Smooth muscle cell (in vitro differentiated cells): ENCODE measurements at regions not wholly inside any gene's neighbourhood (a gene's known extent, or its start where the extent isn't known, plus 50 kb on each side); places are given as distances from the start of the nearest gene placed in this dataset.

Experiments
- DNase-seq: peaks from one replicate; lab custom pipeline; 2025; ENCODE audit not compliant: unreplicated experiment; lab: John Stamatoyannopoulos, UW
- H2AFZ ChIP-seq: fragments of 200-600 bp; sonication (generic); 2 replicates; pipeline ENCODE4 v1.6.0; 2016; ENCODE audit warnings: antibody characterized with exemption, low read depth, mild to moderate bottlenecking
- H3F3A ChIP-seq: fragments of 200-600 bp; sonication (generic); 2 replicates; pipeline ENCODE4 v1.6.0; 2017; ENCODE audit warnings: antibody characterized with exemption, low read depth
- H3K27ac ChIP-seq: fragments of 200-600 bp; sonication (generic); 2 replicates; pipeline ENCODE4 v1.5.1; 2016; ENCODE audit warnings: low read depth, mild to moderate bottlenecking
- H3K27me3 ChIP-seq: fragments of 200-600 bp; sonication (generic); 2 replicates; pipeline ENCODE4 v1.6.1; 2016; ENCODE audit warnings: low read depth, mild to moderate bottlenecking
- H3K36me3 ChIP-seq: fragments of 200-600 bp; sonication (generic); 2 replicates; pipeline ENCODE4 v1.5.1; 2016; ENCODE audit warnings: low read depth
- H3K4me1 ChIP-seq: fragments of 200-600 bp; sonication (generic); 2 replicates; pipeline ENCODE4 v1.5.1; 2016; ENCODE audit warnings: low read depth
- H3K4me2 ChIP-seq: fragments of 200-600 bp; sonication (generic); 2 replicates; pipeline ENCODE4 v1.6.0; 2016; ENCODE audit warnings: mild to moderate bottlenecking
- H3K4me3 ChIP-seq: fragments of 200-600 bp; sonication (generic); 2 replicates; pipeline ENCODE4 v1.5.1; 2016; ENCODE audit warnings: mild to moderate bottlenecking
- H3K79me2 ChIP-seq: fragments of 200-600 bp; sonication (generic); 2 replicates; pipeline ENCODE4 v1.6.0; 2016; ENCODE audit warnings: low read depth, mild to moderate bottlenecking
- H3K9ac ChIP-seq: fragments of 200-600 bp; sonication (generic); 2 replicates; pipeline ENCODE4 v1.6.0; 2016; ENCODE audit warnings: low read depth
- H3K9me3 ChIP-seq: fragments of 200-600 bp; sonication (generic); replicated peaks from 2 replicates; pipeline ENCODE4 v1.5.1; 2016; ENCODE audit warnings: low read depth
- H4K20me1 ChIP-seq: fragments of 200-600 bp; sonication (generic); 2 replicates; pipeline ENCODE4 v1.6.0; 2016; ENCODE audit warnings: low read depth
- WGBS: methylation state at CpG from one replicate; pipeline ENCODE4 v1.1.7; 2016; ENCODE audit warnings: low lambda C conversion rate; 5-methylcytosine and 5-hydroxymethylcytosine counted together
- TF ChIP-seq, protein P1 (sequence below): fragments of 200-600 bp; sonication (generic); IDR thresholded peaks from 2 replicates; pipeline ENCODE4 v1.5.1; 2017; ENCODE audit warnings: borderline replicate concordance, mild to moderate bottlenecking, antibody characterized with exemption; ENCODE audit not compliant: insufficient read depth, poor library complexity, severe bottlenecking

DNA sequence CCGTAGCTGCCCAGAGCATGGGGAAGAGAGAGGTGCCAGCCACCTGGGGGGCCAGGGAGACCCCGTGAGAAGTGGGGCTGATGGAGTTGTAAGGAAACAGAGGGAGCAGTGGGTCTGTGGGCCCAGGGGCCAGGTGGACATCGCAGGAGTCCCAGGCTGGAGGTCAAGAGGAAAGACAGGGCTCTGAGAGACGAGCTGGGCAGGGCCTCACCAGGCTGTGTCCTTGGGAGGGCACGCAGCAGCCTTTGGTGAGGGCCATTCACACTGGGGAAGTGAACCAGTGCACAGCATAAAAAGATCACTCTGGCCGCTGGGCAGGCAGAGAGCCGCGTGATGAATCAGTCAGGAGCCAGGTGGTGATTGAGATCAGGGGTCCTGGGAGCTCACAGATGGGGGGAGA, 73.9 kb upstream of the FOXQ1 start:
- no peak for DNase-seq
- H3K4me2 ChIP-seq, result no peak overlapping the region
- H3K4me1 ChIP-seq, result no peaks in the 10 kb centered on the region
- TF ChIP-seq, protein P1, sequence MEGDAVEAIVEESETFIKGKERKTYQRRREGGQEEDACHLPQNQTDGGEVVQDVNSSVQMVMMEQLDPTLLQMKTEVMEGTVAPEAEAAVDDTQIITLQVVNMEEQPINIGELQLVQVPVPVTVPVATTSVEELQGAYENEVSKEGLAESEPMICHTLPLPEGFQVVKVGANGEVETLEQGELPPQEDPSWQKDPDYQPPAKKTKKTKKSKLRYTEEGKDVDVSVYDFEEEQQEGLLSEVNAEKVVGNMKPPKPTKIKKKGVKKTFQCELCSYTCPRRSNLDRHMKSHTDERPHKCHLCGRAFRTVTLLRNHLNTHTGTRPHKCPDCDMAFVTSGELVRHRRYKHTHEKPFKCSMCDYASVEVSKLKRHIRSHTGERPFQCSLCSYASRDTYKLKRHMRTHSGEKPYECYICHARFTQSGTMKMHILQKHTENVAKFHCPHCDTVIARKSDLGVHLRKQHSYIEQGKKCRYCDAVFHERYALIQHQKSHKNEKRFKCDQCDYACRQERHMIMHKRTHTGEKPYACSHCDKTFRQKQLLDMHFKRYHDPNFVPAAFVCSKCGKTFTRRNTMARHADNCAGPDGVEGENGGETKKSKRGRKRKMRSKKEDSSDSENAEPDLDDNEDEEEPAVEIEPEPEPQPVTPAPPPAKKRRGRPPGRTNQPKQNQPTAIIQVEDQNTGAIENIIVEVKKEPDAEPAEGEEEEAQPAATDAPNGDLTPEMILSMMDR, result no peak
- H3K79me2 ChIP-seq, result no peaks in the 10 kb centered on the region
- no peaks in the 10 kb centered on the region for H4K20me1 ChIP-seq
- H3K36me3 ChIP-seq, result no peaks in the 10 kb centered on the region
- no peak overlapping the region for H3K27ac ChIP-seq
- no peak overlapping the region for H3K4me3 ChIP-seq
- WGBS, result 95% methylated on average over 8 of the region's 8 CpGs
- H3F3A ChIP-seq, result no peaks in the 10 kb centered on the region
- H3K27me3 ChIP-seq, result no peaks in the 10 kb centered on the region
- H2AFZ ChIP-seq, result no peak overlapping the region
- no peak overlapping the region for H3K9ac ChIP-seq
- no peaks in the 10 kb centered on the region for H3K9me3 ChIP-seq

DNA sequence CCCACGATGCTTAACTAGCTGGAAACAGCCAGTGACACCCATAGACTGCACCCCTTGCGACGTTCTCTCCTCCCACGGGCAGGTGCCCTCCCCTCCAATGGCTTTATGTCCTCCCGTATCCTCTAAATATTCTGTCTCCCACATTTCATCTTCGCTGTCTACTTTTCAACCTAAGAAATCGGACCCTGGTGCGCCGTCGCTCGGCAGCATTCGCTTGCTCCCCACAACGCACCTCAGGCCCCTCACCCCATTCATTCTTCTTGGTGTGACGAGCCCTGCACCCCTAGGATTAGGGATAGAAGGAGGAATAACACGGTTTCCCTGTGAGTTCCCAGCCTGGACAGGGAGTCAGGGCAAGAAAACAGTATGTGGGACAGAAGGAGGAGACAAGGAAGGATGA, 74.3 kb upstream of the FOXQ1 start:
- Histone ChIP-seq H3K27ac (no peak overlapping the region), H3K27me3 (no peaks in the 10 kb centered on the region), H2AFZ (no peak overlapping the region), H3K4me2 (no peak overlapping the region), H3K36me3 (no peaks in the 10 kb centered on the region), H3K9me3 (no peaks in the 10 kb centered on the region), H3K4me3 (no peak overlapping the region), H4K20me1 (no peaks in the 10 kb centered on the region), H3K9ac (no peak overlapping the region), H3K4me1 (no peaks in the 10 kb centered on the region), H3F3A (no peaks in the 10 kb centered on the region), H3K79me2 (no peaks in the 10 kb centered on the region)
- 96% methylated on average over 15 of the region's 15 CpGs for WGBS
- TF ChIP-seq, protein P1, result no peak
- DNase-seq, result no peak

DNA sequence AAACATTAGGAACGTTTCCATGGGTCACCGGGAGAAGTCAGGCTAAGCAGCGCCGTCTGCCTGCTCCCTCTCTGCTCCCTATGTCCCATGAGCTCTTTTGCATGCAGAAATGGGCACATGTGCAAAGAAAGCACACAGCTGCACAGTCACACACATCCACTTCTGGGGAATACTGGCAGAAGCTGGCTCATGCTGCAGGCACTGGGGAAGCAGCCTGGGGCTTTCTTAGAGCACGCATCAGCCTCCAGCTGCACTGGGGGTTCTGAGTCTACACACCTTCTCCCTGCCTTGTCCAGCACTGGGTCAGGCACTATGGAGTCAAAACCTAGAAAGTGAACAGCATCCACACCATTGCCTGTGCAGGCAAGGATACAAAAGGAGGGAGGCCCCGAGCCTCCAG, 76.1 kb upstream of the FOXQ1 start:
- WGBS, result 90% methylated on average over 6 of the region's 6 CpGs
- H3K4me1 ChIP-seq, result no peaks in the 10 kb centered on the region

DNA sequence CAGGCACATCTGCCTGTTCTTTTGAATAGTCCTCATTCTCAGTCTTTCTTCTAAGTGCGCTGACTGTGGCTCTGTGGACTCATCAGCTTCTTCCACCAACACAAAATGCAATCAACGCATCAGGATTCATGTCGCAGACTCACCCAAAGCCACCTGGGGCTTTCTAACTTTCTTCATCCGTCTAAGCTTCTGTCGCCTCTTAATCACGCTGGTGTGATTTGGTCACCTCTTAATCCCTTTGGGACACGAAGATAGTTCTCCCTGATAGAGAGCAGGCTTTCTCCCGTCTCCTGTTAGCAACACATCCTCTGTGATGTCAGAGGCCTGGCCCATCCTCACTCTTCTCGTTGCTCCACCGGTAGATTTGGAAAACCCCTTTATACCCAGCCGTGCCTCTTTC, 78.0 kb upstream of the FOXQ1 start:
- H3K36me3 ChIP-seq, result no peaks in the 10 kb centered on the region
- no peaks in the 10 kb centered on the region for H3K79me2 ChIP-seq
- no peaks in the 10 kb centered on the region for H4K20me1 ChIP-seq
- no peak overlapping the region for H3K4me3 ChIP-seq
- H3K27ac ChIP-seq, result no peak overlapping the region
- no peaks in the 10 kb centered on the region for H3K27me3 ChIP-seq
- no peak overlapping the region for H3K4me2 ChIP-seq
- H3K9me3 ChIP-seq, result no peaks in the 10 kb centered on the region
- H2AFZ ChIP-seq, result no peak overlapping the region
- 86% methylated on average over 11 of the region's 11 CpGs for WGBS
- no peaks in the 10 kb centered on the region for H3K4me1 ChIP-seq
- no peak overlapping the region for H3K9ac ChIP-seq
- DNase-seq, result no peak
- TF ChIP-seq, protein P1, result no peak
- no peaks in the 10 kb centered on the region for H3F3A ChIP-seq

More for the DNA sequence above, 76.1 kb upstream of the FOXQ1 start:
- Histone ChIP-seq H3K27ac (no peak overlapping the region), H2AFZ (no peak overlapping the region), H3K27me3 (no peaks in the 10 kb centered on the region), H3K9ac (no peak overlapping the region), H4K20me1 (no peaks in the 10 kb centered on the region), H3K9me3 (no peaks in the 10 kb centered on the region), H3K4me2 (no peak overlapping the region), H3K36me3 (no peaks in the 10 kb centered on the region), H3K79me2 (no peaks in the 10 kb centered on the region), H3K4me3 (no peak overlapping the region), H3F3A (no peaks in the 10 kb centered on the region)
- TF ChIP-seq, protein P1, result no peak
- no peak for DNase-seq
